NOMO-1 treated with DMSO at 0.1 percent for 48 hours (cell line): ENCODE measurements at regions not wholly inside any gene's neighbourhood (a gene's known extent, or its start where the extent isn't known, plus 50 kb on each side); places are given as distances from the start of the nearest gene placed in this dataset.

Experiments used
- DNase-seq: peaks from one replicate; lab custom pipeline; 2025; ENCODE audit not compliant: unreplicated experiment; lab: John Stamatoyannopoulos, UW

DNA sequence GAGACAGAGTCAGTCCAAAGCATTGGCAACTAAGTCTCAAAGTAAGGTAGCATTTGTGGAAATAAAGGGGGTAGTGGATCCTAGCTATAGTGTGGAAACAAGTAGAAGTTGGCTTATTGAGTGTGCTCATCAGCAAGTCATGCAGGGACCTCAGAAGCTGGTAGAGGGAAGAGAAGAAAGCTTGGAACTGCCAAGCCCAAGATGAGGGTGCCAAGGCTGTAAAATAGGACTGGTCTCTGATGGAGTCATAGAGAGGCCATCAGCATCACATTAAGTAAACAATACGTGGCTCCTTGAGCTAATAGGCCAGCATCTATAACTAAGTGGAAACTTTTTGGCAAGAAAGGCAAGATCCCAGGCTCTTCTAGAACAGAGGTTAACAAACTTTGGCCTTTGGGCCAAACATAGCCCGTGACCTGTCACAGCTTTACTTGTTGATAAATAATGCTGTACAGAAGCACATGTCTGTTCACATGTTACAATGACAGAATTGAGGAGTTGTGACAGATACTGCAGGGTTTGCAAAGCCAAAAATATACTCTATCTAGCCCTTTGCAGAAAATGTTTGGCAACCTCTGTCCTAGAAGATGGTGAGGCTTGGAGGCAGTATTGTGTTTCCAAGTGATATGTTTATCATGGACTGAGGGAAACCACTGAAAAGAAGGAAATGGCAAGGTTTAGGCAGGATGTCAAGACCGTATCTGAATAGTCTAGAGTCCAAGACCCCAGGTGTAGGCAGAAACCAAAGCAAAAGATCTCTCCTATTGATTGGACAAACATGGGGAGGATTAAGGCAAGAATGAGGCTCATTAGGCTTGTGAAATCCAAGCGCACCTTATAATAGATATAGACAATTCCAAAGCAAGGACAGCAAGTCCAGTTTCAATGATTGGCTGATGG is 62.5 kb upstream of the CD44 start:
- DNase-seq: no peak

DNA sequence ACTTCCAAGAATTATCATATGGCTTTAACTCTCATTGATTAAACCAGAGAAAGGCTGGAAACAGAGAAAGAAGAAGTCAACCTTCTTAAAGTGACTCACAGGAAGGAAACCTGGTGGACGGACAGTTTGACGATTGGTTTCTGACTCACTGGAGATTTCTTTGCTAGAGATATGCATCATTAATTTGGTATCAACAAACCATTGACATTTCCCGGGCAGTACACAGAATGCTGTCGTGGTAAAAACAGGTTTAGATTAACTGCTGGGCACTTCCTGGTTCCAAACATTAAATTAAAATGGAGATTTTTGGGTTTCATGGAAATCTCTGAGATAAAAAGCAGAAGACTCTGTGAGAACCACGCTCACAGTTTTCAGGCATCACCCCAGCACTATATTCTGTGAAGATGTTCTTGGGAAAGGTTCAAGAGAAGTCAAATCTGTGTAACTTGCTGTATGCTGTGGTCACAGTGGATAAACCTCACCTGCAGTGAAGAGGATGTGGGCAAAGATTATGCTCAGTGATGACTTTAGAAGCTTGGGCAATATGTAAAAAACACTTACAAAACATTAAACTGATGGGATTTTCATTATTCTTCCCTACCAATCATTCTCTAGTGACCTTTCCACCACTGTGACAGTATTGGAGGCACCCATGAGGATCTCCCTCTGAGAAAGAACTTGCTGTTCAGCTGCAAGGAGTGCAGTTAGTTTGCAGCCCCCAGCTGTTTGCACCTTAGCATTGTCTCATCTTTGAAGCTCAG is 61.1 kb upstream of the CD44 start:
- DNase-seq: peak; percentile 94

DNA sequence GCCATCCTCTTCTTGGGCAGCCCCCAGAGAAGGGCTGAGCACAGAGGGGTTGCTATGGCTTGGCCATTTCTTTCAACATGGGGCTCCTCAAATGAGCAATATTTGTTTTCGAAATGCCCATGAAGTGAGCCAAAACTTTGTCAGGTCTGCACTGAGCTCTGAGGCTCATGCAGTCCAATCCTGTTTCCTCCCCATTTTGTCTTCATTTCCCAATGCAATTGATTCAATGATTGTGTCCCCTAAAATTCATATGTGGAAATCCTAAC is 60.6 kb upstream of the CD44 start:
- DNase-seq: no peak

DNA sequence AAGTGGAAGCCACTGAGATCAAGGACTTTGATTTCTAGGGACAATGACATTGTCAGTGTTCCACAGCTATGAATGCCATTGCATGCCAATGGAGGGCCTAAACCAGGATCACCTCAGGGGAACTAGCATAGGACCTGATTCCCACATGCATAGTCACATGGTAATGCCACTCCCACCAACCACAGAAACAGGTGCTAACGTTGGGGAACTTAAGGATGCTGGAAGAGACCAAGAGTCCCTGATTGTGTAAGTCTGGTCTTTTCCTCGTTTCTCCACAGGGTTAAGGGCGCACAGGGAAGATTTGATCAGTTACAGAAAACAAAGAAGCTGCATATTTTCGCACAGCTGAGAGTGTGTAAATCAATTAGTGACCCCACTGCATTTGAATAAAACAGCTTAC is 59.4 kb upstream of the CD44 start:
- no peak for DNase-seq

DNA sequence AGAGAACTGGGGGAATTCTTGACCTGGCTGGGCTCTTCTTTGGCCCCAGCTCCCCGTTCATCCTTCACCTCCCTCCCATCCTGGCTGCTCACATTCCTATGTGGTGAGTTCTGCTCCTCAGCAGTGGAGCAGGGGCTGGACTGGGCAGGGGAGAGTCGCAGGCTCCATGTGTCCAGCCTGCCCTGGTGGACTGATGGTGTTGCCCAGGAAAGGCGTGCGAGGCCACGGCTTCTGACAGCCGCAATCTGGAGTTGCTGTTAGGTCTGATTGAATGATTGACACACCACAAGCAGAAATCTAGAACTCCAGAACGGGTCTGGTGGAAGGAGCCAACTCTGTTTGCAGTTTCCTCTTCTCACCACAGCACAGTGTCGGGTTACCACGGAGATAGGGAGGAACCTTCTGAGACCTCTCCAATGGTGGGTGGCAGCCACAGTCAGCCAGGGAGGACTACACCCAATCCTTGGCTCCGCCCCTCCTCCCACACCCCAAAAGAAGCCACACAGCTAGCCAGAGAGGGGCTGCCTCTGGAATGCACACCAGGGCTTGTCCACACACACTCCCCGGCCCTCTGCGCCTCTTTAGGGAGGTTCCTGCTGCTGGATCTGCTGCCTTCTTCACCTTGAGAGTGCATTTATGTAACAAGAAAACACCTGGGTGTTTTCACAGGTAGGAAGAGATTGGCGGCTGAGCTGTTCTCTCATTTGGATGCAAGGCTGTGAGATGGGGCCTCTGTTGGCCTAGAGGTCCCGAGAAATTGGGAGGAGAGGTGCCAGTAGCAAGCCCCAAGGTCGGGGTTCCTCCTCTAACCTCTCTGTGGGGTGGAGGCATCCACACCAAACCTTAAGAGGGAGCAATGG is 56.4 kb upstream of the CD44 start:
- DNase-seq: peak; percentile 95

DNA sequence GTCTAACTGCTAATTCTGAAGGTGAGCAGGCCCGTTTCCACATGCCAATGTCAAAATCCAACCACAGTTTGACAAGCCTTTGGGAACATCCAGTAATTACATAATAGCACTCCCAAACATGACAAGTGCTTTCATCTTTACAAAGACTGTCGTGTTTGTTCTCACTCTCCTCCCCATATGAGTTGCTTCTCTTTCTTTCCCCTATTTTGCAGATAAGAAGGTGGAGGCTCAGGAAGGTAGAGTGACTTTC is 55.9 kb upstream of the CD44 start:
- no peak for DNase-seq

DNA sequence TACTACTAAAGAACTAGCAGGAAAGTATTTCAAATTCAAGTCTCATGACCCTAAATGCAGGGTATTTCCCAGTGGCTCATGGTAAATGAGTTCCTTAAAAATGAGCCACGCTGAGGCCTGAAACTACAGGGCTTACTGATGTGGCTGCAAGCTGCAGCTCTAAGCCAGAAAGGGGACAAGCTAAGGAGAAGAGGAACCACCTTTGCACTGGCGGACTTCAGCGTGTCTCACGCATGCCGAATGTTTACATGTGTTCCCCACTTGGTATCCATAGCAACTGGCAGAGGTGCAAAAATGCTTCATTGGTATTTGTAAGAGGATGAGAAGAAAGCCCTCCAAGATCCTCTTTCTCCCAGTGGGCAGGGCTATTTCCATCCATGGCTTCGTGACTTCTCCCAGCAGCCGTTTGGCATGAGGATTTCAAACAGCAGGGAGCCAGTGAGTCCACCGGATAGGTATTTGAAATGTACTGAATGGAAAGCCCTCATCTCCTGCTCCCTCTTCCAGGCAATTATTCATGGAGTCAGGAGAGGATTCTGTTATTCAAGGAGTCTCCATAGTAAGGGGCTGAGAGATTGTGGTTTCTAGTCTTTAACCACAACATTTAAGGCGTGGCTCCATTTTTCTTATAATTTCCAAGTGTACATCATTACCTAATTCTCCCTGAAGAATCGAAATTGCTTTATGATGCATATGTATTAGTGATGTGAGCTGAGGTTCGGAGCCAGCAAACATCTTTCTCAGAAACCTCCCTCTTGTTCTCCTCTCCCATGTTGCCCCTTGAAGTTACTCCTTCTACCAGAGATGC is 55.3 kb upstream of the CD44 start:
- DNase-seq: peak; percentile 98

DNA sequence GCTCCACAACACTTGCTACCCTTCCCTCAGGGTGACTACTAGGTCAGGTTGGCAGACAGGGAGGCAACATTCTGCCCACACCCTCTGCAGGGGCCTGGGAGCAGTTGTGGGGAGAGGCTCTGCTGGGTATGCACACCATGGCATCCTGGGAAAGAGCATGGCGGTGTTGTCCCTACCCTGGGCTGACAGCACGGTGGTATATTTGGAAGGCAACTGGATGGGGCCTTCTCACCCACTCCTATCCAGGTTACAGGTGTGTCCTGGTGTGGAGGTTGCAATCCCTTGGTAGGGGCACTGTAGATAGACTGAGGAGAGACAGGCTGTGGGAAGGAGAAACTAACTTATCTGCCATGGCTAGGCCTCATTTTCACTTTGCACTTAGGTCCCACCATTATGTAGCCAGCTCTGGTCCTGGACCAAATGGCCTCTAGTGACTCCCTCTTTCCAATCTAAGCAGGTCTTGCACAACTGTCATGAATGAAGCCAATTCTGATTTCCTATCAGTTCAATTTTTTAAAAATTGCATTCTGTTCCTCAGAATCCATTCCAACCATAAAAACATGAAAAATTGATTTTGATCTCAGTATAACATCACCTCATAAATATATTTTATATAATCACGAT is 54.0 kb upstream of the CD44 start:
- no peak for DNase-seq

DNA sequence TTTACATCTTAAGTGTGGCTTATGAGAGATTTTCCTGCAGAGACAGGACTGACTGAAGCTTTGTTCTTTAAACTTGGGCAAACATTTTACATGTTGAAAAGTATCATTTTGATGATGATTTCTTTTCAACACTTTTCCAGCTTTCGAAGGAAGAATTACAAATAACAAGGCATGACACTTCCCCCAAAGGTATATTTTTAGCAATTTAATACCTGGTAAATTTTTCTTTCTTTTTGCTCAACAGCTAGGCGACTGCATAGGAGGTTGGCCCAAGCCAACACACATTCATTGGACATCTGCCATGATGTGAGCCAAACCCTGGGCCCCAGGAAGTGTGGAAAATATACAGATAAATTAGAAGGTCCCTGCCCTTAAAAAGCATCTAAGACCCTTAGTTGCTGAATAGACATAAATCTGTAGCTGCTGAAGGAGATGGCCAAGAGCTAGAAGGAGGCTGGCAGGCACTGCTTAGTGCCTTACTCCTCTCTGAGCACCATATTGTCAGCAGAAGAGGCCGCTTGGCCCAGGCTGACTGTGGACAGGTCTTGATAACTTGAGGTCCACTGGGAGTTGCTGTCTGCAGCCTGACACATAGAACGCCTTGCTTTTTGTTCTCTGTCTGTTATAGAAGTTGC is 53.3 kb upstream of the CD44 start:
- no peak for DNase-seq

DNA sequence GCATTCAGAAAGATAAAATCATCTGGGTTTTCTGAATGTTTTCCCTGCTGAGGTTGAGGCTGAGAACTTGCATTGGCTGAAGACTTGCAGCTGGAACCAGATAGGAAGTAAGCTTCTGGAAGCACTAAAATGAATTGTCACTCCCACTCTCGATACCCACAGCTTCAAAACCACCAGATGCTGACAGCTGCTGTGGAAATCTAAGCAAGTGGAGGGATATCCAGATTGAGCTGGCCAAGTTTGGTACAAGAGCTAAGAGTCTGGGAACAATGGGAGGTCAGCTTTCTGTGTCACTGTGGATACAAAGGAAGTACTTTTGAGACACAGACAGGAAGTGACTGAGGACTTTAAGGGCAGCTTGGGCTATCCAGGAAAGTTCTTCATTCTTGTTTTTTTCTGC is 51.3 kb upstream of the CD44 start:
- DNase-seq: peak; percentile 64

DNA sequence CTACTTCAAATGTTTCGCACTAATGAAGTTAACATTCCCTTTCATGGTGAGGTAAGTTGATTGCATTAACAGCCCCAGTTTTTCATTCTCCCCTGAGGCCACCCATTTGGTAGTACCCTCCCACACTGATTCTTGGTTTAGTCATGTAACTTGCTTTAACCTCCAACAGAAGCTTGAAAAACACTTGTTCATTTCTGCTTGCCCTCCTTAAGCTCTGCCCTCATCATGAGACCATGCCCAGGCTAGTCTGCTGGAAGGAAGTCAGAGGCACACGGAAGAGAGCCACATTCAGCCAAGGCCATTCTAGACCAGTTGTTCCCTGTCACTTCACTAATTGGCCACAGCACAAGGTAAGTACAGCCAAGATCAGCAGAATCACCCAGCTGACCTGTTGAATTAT is 50.7 kb upstream of the CD44 start:
- DNase-seq: no peak

- DNase-seq: no peak
Observed at GRCh38 chr11:35088676-35089075, 50.3 kb upstream of the CD44 start.
